H9 (cell line): ENCODE measurements at regions not wholly inside any gene's neighbourhood (a gene's known extent, or its start where the extent isn't known, plus 50 kb on each side); places are given as distances from the start of the nearest gene placed in this dataset.

Experiments used
- DNase-seq: peaks from one replicate; pipeline ENCODE4 v3.0.0-alpha.2; 2017
- H2AFZ ChIP-seq: one replicate; pipeline ENCODE4 v1.6.1; 2013; ENCODE audit warnings: mild to moderate bottlenecking, low read length, control low read depth, moderate library complexity
- H2AK5ac ChIP-seq: 2 replicates; pipeline ENCODE4 v1.6.1; 2013; ENCODE audit warnings: low read length, control low read depth, mixed read lengths; ENCODE audit not compliant: insufficient read length
- H2BK120ac ChIP-seq: one replicate; pipeline ENCODE4 v1.6.1; 2013; ENCODE audit warnings: low read depth, mild to moderate bottlenecking, low read length, control low read depth, inconsistent platforms; ENCODE audit not compliant: poor library complexity, severe bottlenecking
- H2BK12ac ChIP-seq: 2 replicates; pipeline ENCODE4 v1.6.1; 2013; ENCODE audit warnings: low read length, control low read depth, mixed read lengths, low read depth; ENCODE audit not compliant: insufficient read length
- H2BK15ac ChIP-seq: 2 replicates; pipeline ENCODE4 v1.6.1; 2013; ENCODE audit warnings: low read depth, low read length, control low read depth
- H2BK20ac ChIP-seq: one replicate; pipeline ENCODE4 v1.6.1; 2013; ENCODE audit warnings: low read depth, mild to moderate bottlenecking, low read length, control low read depth, inconsistent platforms; ENCODE audit not compliant: poor library complexity, severe bottlenecking
- H2BK5ac ChIP-seq: 2 replicates; pipeline ENCODE4 v1.6.1; 2013; ENCODE audit warnings: low read length, control low read depth, mixed read lengths; ENCODE audit not compliant: insufficient read length
- H3K14ac ChIP-seq: 2 replicates; pipeline ENCODE4 v1.6.1; 2013; ENCODE audit warnings: low read length, control low read depth; ENCODE audit not compliant: insufficient read depth
- H3K18ac ChIP-seq: 2 replicates; pipeline ENCODE4 v1.6.1; 2013; ENCODE audit warnings: low read depth, mild to moderate bottlenecking, mixed read lengths, low read length, control low read depth; ENCODE audit not compliant: insufficient read length
- H3K23ac ChIP-seq: 2 replicates; pipeline ENCODE4 v1.6.1; 2013; ENCODE audit warnings: low read length, control low read depth, mixed read lengths, low read depth; ENCODE audit not compliant: insufficient read length
- H3K23me2 ChIP-seq: 2 replicates; pipeline ENCODE4 v1.6.1; 2013; ENCODE audit warnings: low read depth, mild to moderate bottlenecking, mixed read lengths, low read length, control low read depth; ENCODE audit not compliant: insufficient read length, poor library complexity, severe bottlenecking
- H3K27ac ChIP-seq: 2 replicates; pipeline ENCODE4 v1.5.1; 2013; ENCODE audit warnings: low read length, control low read depth, mixed read lengths, low read depth; ENCODE audit not compliant: insufficient read length
- H3K27me3 ChIP-seq: 2 replicates; pipeline ENCODE4 v1.6.1; 2013; ENCODE audit warnings: low read length, control low read depth, inconsistent platforms; ENCODE audit not compliant: insufficient read depth
- H3K4ac ChIP-seq: 2 replicates; pipeline ENCODE4 v1.6.1; 2013; ENCODE audit warnings: low read depth, mild to moderate bottlenecking, control low read depth, inconsistent platforms, low read length, moderate library complexity
- H3K4me1 ChIP-seq: 2 replicates; pipeline ENCODE4 v1.6.1; 2013; ENCODE audit warnings: low read length, control low read depth, inconsistent platforms; ENCODE audit not compliant: insufficient read depth
- H3K4me2 ChIP-seq: 2 replicates; pipeline ENCODE4 v1.6.1; 2013; ENCODE audit warnings: low read length, control low read depth, mixed read lengths; ENCODE audit not compliant: insufficient read length, insufficient read depth
- H3K56ac ChIP-seq: 2 replicates; pipeline ENCODE4 v1.6.1; 2013; ENCODE audit warnings: low read depth, mild to moderate bottlenecking, mixed read lengths, low read length, control low read depth; ENCODE audit not compliant: insufficient read length
- H3K79me1 ChIP-seq: 2 replicates; pipeline ENCODE4 v1.6.1; 2013; ENCODE audit warnings: low read depth, mild to moderate bottlenecking, moderate library complexity, low read length, control low read depth, inconsistent platforms; ENCODE audit not compliant: insufficient read depth, poor library complexity, severe bottlenecking
- H3K79me2 ChIP-seq: 2 replicates; pipeline ENCODE4 v1.6.1; 2013; ENCODE audit warnings: low read length, control low read depth, inconsistent platforms; ENCODE audit not compliant: insufficient read depth
- H3K9ac ChIP-seq: 2 replicates; pipeline ENCODE4 v1.6.1; 2013; ENCODE audit warnings: low read length, control low read depth, mixed read lengths; ENCODE audit not compliant: insufficient read length; ENCODE audit errors: extremely low read depth
- H3K9me3 ChIP-seq: one replicate; pipeline ENCODE4 v1.6.1; 2013; ENCODE audit warnings: low read depth, low read length, inconsistent platforms; ENCODE audit not compliant: control insufficient read depth
- H3T11ph ChIP-seq: one replicate; pipeline ENCODE4 v1.6.1; 2013; ENCODE audit warnings: mild to moderate bottlenecking, low read length, control low read depth, inconsistent platforms
- H4K20me1 ChIP-seq: one replicate; pipeline ENCODE4 v1.6.1; 2013; ENCODE audit not compliant: control insufficient read depth, insufficient read length, insufficient read depth
- H4K5ac ChIP-seq: 2 replicates; pipeline ENCODE4 v1.6.1; 2013; ENCODE audit warnings: low read depth, mild to moderate bottlenecking, mixed read lengths, low read length, control low read depth; ENCODE audit not compliant: insufficient read length
- H4K8ac ChIP-seq: replicated peaks from 2 replicates; pipeline ENCODE4 v1.6.1; 2013; ENCODE audit warnings: low read length, control low read depth, mixed read lengths, low read depth; ENCODE audit not compliant: insufficient read length
- H4K91ac ChIP-seq: 2 replicates; pipeline ENCODE4 v1.6.1; 2013; ENCODE audit warnings: low read depth, mild to moderate bottlenecking, moderate library complexity, mixed read lengths, low read length, control low read depth; ENCODE audit not compliant: insufficient read length
- H3K27ac Mint-ChIP-seq, 3 experiments: 2 replicates in 2 of 3; 3 replicates in 1 of 3; pipeline ENCODE4 v1.8.0; 2020 to 2021; ENCODE audit warnings: mixed read lengths in 3 of 3, mild to moderate bottlenecking in 1 of 3, moderate library complexity in 1 of 3
- H3K27me3 Mint-ChIP-seq: 2 replicates; pipeline ENCODE4 v1.8.0; 2021; ENCODE audit warnings: low read depth, mild to moderate bottlenecking, moderate library complexity, mixed read lengths
- H3K36me3 Mint-ChIP-seq, 3 experiments: 2 replicates in 2 of 3; 3 replicates in 1 of 3; pipeline ENCODE4 v1.8.0; 2020 to 2021; ENCODE audit warnings: low read depth in 3 of 3, mixed read lengths in 3 of 3; ENCODE audit not compliant: insufficient read depth in 1 of 3
- H3K4me1 Mint-ChIP-seq, 2 experiments: 2 replicates each; pipeline ENCODE4 v1.8.0; 2020; ENCODE audit warnings: mixed read lengths in 2 of 2
- H3K4me3 Mint-ChIP-seq, 2 experiments: 2 replicates in 1 of 2; 3 replicates in 1 of 2; pipeline ENCODE4 v1.8.0; 2020 to 2021; ENCODE audit warnings: mild to moderate bottlenecking in 2 of 2, mixed read lengths in 2 of 2, moderate library complexity in 1 of 2
- H3K9me3 Mint-ChIP-seq, 2 experiments: 2 replicates in 1 of 2; 3 replicates in 1 of 2; pipeline ENCODE4 v1.8.0; 2020; ENCODE audit warnings: mild to moderate bottlenecking in 2 of 2, mixed read lengths in 2 of 2, moderate library complexity in 1 of 2
- CTCF ChIP-seq: fragments of 200-600 bp; sonication (generic); conservative IDR thresholded peaks from 3 replicates; pipeline ENCODE4 v1.8.0; 2021; ENCODE audit warnings: antibody characterized with exemption, mild to moderate bottlenecking
- WGBS: extraction: QIAGEN DNeasy Blood & Tissue Kit; methylation state at CpG from one replicate; pipeline ENCODE4 v1.1.7; 2013; ENCODE audit warnings: missing lambda C conversion rate, low lambda C conversion rate, mixed read lengths; ENCODE audit not compliant: insufficient read length; ENCODE audit errors: extremely low coverage; 5-methylcytosine and 5-hydroxymethylcytosine counted together

DNA sequence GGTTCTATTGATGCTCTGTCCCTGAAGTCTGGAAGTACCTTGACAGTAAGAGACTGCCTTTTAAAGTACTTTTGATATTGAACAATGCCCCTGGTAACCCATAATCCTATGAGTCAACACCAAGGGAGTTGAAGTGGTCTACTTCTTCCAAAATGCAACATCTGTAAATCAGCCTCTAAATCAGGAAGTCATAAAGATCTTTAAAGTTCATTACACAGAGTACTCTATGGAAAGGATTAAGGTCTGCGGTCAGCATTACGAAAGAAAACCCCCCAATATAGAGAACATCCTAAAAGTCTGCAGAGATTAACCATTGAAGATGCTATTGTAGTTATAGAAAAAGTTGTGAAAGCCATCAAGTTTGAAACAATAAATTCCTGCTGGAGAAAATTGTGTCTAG, 52.7 kb upstream of the CMC1 start:
- H2BK12ac ChIP-seq = no peak overlapping the region
- no peak overlapping the region for H2BK120ac ChIP-seq
- H3K36me3 Mint-ChIP-seq = no peaks in the 10 kb centered on the region
- H2BK15ac ChIP-seq = no peak overlapping the region
- H3K27me3 ChIP-seq = no peaks in the 10 kb centered on the region
- H3K9me3 ChIP-seq = no peaks in the 10 kb centered on the region
- DNase-seq = no peak
- no peak overlapping the region for H4K5ac ChIP-seq
- no peak for TF ChIP-seq CTCF
- no peak overlapping the region for H3K14ac ChIP-seq
- no peak overlapping the region for H2BK20ac ChIP-seq
- H3K23me2 ChIP-seq = no peaks in the 10 kb centered on the region
- H3K79me1 ChIP-seq = no peaks in the 10 kb centered on the region
- H3K9me3 Mint-ChIP-seq = no peaks in the 10 kb centered on the region
- H3K4me1 Mint-ChIP-seq = no peaks in the 10 kb centered on the region
- no peaks in the 10 kb centered on the region for H3K79me2 ChIP-seq
- WGBS = no CpG with 5 or more reads among the region's 2 CpGs
- H2BK5ac ChIP-seq = no peak overlapping the region
- H3K27me3 Mint-ChIP-seq = no peaks in the 10 kb centered on the region
- H2AK5ac ChIP-seq = no peak overlapping the region
- H3K56ac ChIP-seq = no peak overlapping the region
- H3K18ac ChIP-seq = no peak overlapping the region
- no peak overlapping the region for H3K27ac ChIP-seq
- H3K4ac ChIP-seq = no peak overlapping the region
- no peak overlapping the region for H3K9ac ChIP-seq
- no peak overlapping the region for H3T11ph ChIP-seq
- no peak overlapping the region for H3K23ac ChIP-seq
- H3K4me1 ChIP-seq = no peaks in the 10 kb centered on the region
- no peak overlapping the region for H3K4me2 ChIP-seq
- H4K20me1 ChIP-seq = no peaks in the 10 kb centered on the region
- no peak overlapping the region for H4K8ac ChIP-seq
- H3K4me3 Mint-ChIP-seq = no peak overlapping the region
- H3K27ac Mint-ChIP-seq = no peak overlapping the region
- no peak overlapping the region for H2AFZ ChIP-seq
- no peak overlapping the region for H4K91ac ChIP-seq
